Transverse colon (tissue), 3 donors: ENCODE measurements at regions not wholly inside any gene's neighbourhood (a gene's known extent, or its start where the extent isn't known, plus 50 kb on each side); places are given as distances from the start of the nearest gene placed in this dataset.

ENCODE experiments used
- CTCF ChIP-seq, 5 experiments: fragments of 200-600 bp in 3 of 5; fragments of 450-650 bp in 2 of 5; sonication (generic) in 3 of 5; IDR thresholded peaks; 1 replicate in 2 of 5; 2 replicates in 3 of 5; pipeline ENCODE4 v1.5.1; 2016 to 2017; ENCODE audit warnings: antibody characterized with exemption in 5 of 5, inconsistent platforms in 3 of 5, mild to moderate bottlenecking in 2 of 5, moderate library complexity in 1 of 5
- EP300 ChIP-seq: sonication (generic); formaldehyde crosslinking; IDR thresholded peaks from one replicate; pipeline ENCODE4 v1.6.1; 2017; ENCODE audit warnings: antibody characterized with exemption, low read depth

- TF ChIP-seq CTCF (IDR thresholded peaks at IDR 0.05), result no peak
- TF ChIP-seq EP300, result no peak
Measured at GRCh38 chr4:188623314-188623854, 484.1 kb downstream of the TRIML1 start.
